Activated CD4-positive, CD25-positive, alpha-beta regulatory T cell treated with anti-CD3 and anti-CD28 coated beads, Interleukin-2, amount 50 U/mL, for 16 hours (primary cell): ENCODE measurements at regions not wholly inside any gene's neighbourhood (a gene's known extent, or its start where the extent isn't known, plus 50 kb on each side); places are given as distances from the start of the nearest gene placed in this dataset.
"Not testable (repeated sequence)": the region's sequence is repeated elsewhere in the genome, so short reads cannot be mapped to it uniquely, and the experiment has no call there.

ENCODE experiments used
- DNase-seq: peaks from one replicate; pipeline ENCODE4 v3.0.0-alpha.2; 2020; ENCODE audit warnings: low read depth, low spot score

DNA sequence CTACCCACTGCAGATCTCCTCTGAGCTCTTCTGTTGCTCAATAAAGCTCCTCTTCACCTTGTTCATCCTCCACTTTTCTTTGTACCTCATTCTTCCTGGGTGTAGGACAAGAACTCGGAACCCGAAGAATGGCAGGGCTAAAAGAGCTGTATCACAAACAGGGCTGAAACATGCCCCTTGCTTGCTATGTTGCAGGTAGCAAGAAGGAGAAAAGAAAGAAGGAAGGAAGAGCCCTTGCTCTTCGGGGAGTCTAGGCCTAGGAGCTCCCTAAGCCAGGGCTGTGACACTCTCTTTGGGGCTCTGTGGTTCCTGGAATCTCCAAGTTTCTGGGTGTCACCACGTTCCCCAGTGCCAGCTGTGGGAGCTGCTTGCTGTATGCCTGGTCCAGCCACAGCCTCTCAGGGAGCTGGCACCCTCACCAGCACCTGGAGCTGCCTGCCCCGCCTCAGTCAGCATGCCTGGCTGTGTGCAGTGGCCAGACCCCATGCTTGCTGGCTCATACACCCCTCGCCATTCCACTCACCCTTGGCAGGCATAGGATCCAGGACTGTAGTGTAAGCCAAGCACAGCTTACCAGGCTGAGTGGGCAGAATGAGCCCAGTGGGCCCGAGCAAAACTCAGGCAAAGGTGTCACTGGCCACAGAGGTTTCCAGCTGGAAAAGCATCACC, 274.8 kb upstream of the ADRA1B start:
- DNase-seq, result no peak

DNA sequence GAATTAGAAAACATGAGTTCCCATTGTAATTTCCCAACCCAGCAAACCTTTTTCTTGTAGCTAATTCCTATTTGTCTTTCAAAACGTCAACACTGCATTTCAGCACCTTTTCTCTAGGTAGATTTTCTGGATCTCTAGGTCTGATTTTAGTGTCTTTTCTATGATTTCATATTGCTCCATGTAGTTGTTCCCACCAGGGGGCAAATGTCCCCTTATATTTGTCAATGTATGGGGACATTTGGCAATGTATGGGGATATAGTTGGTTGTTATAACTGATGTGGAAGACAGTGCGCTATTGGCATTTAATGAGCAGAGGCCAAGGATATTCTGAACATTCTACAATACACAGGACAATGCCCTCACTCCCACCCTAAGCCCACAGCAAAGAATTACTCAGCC, 273.9 kb upstream of the ADRA1B start:
- DNase-seq, result no peak

DNA sequence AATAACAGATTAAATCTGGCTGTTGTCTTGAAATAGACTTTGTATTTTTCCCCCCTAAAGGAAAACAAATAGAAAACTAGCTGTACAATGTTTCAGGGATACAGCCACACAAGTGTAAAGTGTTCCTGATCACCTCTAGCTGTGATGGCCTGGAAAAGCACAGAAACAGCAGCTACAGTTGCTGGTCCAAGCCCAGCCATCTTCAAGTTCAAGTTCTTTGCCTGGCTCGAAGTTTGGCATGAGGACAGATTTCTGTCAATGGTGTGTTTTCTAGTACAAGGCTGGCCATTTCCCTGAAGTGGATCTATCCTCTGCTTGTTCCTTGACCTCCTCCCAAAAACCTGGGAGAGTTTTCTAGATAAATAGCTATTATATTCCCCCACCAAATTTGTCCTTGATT, 272.2 kb upstream of the ADRA1B start:
- DNase-seq, result no peak

DNA sequence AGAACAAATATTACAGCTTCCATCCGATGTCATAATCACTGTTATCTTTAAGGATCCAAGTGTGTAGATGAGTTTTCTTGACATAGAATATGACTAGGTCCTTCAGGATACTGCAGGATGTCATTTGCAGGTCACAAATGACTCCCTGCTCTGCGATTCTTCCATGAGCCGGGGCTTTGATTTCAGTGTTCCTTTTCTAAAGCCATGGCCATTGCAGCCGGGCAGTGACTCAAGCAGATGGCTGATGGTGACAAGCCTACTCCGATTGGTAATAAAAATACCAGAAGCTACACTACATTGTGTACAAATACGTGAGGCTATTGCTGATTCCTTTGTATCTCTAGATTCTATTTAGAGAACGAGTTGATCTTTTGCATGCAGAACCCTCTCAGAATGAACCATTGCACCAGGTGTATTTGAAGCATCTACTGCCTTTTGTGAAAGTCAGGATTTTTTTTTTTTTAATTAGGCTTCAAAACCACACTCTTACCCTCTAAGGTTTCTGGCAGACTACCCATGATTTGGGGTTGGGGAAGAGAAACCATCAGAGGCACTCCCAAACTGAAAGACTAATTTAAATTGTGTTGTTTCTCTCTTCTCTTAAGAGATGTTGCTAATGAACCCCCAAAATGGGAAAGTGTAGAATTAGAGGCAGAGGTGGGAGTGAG, 271.0 kb upstream of the ADRA1B start:
- no peak for DNase-seq

DNA sequence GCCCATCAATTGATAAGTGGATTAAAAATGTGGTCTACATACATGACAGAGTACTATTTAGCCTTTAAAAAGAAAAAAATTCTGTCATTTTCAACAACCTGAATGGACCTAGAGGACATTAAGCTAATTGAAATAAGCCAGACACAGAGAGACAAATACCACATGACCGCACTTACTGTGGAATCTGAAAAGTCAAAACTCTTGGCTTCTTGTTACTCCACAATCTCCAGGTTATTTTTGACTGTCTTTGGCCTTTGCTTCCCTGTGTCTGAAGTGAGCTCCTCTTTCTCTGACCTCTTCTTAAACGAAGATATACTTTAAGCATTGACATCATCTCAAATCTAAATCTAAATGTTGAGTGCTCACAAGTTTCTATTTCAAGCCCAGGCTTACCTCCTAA, 265.5 kb upstream of the ADRA1B start:
- no peak for DNase-seq

DNA sequence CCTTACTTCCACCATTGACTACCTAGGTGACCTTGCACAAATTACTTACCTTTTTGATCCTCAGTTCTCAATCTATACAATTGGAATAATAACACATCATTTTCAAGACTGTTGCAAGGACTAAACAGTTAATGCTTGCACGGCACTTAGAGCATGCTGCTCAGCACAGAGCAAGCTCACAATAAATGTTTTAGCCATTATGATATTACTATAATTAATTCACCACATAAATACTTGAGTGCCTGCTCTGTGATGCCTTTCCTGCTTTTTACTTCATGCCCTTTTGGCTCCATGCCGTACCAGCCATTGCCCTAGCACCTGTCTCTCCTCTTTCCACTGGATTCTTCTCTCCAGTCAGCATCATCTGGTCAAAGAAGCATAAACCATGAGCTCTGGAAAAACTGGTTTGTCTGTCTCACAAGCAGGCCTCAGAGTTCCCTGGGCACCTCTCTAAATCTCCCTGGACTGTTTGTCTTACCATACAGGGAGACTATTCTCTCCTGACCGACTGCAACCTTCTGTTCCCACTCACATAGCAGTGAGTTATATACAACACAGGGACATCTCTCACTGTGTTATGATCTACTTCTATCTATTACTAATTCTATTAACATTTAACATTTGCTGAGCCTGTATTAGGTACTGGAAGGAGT, 260.4 kb upstream of the ADRA1B start:
- DNase-seq, result no peak

DNA sequence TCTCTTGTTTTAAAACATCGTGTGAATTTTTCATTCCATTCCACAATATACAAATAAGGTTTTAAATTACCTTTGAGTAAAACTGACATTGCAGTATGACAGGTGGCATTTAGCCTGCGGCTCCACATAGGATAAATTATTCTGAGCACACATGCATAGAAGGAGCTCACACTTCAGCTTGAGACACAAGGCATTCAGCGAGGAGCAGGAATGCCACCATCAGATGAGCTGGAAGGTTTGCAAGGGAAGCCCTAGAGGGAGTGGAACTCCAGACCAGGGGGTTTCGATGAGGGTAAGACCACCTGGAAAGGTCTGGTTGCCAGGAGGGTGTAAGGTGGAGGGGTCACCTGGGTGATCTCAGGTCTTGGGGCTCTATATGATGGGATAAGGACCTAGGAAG, 259.0 kb upstream of the ADRA1B start:
- DNase-seq, result no peak

DNA sequence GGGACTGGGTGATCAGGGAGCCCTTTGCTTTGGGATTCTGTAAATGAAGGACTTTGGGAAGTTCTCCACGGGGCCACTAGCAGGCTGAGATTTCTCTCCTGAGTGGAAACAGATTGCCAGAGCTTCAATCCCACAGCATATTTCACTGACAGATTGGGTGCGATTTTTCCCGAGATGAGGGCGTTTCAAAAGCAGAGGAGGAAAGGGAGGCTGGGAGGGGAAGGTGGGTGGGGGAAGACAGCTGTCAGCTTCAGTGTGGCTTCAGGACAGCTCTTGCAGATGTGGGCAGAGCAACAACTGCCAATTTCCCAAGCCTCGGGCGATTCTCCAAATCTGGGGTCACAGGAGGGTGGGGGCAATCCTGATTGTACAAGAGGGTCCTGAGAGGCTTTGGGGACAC, 258.5 kb upstream of the ADRA1B start:
- DNase-seq, result no peak

DNA sequence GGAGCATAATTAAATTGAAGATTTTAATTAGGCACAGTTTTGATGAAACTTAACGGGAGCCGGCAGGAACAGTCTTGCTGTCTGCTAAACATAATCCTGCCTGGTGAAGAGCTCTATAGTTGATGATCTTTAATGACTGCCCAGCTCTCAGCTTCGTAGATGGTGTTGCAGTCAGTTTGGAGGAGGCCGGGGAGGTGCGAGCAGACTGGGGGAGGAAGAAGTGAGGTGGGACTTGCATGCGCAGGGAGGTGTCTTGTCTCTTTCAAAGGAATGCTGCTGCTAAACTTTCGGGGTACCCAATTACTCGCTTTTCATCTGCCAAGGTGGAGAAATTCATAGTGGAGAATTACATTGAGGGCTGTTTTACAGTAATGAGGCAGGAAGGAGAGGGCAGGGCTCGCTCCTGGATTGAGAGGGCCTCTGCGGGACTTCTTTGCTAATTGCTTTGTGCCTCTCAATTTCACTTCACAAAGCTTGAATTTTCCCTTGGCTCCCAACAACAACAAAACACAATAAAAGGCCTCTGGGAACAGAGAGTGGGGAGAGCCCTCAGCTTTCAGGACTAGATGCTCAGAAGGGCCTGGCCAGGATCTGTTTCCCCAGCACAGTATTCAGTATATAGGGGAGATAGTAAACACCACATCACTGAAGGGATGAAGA, 257.9 kb upstream of the ADRA1B start:
- no peak for DNase-seq

DNA sequence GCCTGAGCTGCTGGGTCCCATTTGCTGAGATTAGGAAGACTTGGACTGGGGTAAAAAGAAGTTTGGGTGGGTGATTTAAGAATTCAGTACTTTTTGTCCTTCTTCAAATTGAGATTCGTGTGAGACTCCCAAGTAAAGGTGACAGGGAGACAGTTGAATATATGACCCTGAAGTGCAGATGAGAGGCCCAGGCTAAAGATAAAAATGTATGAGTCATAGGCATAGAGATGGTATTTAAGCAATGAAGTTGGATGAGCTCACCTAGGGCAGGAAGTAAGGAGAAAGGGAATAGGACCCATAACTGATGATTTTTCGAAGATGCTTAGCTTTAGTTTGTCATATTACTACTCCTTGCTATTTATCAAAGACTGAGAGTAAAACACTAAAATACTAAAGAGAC, 255.9 kb upstream of the ADRA1B start:
- DNase-seq, result no peak

DNA sequence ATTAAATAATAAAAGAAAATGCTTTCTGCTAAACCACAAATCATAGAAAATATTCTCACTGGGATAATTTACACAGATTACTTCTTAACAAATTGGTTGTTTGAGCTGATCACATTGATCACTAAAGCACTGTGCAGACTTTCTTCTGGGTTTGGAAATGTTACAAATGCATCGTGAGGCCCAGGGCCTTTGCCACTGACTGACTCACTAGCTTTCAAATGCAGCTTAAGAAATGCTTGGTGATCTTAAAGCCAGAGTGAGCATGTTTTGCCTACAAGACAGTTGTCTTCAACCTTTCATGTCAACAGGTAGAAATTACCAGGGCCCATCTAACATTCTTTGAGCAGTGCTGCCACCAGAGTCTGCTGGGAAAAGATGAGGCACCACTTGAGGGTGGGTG, 252.3 kb upstream of the ADRA1B start:
- no peak for DNase-seq

DNA sequence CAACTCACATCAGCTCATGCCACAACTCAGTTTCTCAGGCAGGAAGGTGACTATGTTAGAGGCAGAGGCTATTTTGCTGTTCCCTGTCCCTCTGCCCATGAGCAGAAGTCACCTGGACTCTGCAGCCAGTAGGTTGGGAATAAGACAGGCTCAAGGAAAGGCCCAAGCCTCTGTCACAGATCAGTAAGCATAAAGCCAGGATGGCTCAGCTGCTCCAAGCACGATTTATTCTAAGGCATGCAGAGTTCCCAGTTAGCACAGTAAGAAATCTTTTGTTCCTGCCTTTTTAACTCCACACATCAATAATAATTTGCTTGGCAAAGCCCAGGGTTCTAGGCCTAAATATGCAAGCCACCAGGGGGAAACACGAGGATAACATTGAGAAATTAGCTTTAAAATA, 249.0 kb upstream of the ADRA1B start:
- DNase-seq, result no peak

DNA sequence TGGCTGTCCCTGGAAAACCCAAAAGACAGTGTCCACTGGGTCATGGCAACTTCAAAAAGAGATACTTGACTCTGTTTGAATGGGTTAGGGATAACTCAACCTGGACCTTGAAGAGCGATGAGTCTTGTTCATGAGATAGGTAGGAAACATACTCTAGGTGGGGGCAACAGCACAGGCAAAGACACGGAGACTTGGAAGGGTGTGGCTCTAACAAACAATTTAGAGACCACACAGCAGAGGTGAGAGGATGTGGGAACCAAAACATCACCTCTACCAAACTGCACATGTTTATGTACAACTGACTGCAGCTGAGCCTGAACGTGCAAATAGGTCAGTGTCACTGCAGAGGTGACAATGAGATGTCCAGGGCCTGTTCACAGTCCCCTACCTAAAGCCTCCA, 247.7 kb upstream of the ADRA1B start:
- no peak for DNase-seq

DNA sequence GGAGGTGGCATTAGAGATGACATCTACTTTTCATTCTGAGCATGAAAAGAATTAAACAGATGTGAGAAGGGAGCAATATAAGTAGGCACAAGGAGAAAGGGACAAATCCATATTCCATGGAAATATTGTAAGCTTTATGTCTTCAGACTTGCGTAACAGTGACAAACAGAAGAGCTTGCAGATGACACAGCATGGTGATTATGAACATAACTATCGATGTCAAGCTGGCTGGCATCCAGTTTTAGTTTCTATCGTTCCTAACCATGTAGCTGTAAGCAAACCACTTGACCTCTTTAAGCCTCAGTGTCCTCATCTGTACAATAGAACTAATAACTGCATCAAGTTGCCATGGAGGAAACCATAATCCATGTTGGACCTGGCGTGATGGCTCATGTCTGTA, 246.7 kb upstream of the ADRA1B start:
- DNase-seq, result no peak

DNA sequence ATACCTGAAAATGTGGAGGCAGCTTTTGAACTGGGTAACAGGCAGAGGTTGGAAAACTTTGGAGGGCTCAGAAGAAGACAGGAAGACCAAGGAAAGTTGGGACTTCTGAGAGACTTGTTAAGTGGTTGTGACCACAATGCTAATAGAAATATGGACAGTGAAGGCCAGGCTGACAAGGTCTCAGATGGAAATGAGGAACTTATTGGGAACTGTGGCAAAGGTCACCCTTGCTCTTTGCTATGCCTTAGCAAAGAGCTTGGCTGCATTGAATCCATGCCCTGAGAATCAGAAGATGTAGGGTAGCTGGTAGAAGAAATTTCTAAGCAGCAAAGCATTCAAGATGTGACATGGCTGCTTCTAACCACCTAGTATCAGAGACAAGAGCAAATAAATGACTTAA, 244.4 kb upstream of the ADRA1B start:
- DNase-seq, result no peak

DNA sequence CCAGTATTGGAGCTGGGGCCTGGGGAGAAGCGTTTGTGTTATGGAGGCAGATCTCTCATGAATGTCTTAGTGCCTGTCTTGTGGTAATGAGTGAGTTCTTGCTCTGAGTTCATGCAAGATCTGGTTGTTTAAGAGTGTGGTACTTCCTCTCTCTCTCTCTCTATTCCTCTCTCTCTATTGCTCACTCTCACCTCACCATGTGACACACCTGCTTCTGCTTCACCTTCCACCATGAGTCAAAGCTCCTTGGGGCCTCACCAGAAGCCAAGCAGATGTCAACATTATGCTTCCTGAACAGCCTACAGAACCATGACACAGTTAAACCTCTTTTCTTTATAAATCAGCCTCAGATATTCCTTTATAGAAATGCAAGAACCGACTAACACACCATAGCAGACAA, 242.7 kb upstream of the ADRA1B start:
- no peak for DNase-seq

DNA sequence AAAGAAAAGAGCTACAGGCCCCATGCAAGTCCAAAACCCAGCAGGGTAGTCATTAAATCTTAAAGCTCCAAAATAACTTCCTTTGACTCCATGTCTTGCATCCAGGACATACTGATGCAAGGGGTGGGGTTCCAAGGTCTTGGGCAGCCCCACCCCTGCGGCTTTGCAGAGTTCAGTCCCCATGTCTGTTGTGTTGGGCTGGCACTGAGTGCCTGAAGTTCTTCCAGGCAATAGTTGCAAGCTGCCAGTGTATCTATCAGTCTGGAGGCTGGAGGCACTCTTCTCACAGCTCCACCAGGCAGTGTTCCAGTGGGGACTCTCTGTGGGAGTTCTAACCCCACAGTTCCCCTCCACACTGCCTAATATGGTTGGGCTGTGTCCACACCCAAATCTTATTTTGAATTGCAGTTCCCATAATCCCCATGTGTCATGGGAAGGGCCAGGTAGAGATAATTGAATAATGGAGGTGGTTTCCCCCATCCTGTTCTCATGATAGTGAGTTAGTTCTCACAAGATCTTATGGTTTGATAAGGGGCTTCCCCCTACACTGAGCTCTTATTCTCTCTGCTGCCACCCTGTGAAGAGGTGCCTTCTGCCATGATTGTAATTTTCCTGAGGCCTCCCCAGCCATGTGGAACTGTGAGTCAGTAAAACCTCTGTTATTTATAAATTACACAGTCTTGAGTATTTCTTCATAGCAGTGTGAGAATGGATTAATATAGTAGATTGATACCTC, 237.5 kb upstream of the ADRA1B start:
- DNase-seq, result no peak

DNA sequence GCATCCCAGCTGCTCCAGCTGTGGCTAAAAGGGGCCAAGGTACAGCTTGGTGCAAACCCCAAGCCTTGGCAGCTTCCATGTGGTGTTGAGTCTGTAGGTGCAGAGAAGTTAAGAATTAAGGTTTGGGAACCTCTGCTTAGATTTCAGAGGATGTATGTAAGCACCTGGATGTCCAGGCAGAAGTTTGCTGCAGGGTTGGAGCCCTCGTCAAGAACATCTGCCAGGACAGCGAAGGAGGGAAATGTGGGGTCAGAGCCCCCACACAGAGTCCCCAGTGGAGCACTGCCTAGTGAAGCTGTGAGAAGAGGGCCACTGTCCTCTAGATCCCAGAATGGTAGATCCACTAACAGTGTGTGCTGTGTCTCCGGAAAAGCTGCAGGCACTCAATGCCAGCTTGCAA, 236.2 kb upstream of the ADRA1B start:
- DNase-seq, result no peak

DNA sequence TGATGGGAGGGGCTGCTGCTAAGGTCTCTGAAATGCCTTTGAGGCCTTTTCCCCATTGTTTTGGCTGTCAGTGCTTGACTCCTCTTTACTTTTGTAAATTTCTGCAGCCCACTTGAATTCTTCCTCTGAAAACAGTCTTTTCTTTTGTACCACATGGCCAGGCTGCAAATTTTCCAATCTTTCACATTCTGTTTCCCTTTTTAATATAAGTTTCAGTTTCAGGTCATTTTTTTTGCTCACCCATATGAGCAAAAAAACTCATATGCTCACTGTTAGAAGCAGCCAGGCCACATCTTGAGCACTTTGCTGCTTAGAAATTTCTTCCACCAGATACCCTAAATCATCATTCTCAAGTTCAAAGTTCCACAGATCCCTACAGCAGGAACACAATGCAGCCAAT, 234.6 kb upstream of the ADRA1B start:
- no peak for DNase-seq

DNA sequence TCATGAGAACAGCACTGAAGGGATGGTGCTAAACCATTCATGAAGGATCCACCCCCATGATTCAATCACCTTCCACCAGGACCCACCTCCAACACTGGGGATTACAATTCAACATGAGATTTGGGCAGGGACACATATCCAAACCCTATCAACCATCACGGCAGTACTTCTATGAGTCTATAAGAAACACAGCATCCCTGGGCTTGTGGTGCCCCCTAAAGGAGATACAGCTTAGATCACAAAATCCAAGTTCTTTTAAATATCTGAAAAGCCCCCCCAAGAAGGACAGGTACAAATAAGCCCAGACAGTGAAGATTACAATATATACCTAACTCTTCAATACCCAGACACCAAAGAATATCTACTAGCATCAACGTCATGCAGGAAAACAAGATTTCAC, 233.7 kb upstream of the ADRA1B start:
- no peak for DNase-seq

DNA sequence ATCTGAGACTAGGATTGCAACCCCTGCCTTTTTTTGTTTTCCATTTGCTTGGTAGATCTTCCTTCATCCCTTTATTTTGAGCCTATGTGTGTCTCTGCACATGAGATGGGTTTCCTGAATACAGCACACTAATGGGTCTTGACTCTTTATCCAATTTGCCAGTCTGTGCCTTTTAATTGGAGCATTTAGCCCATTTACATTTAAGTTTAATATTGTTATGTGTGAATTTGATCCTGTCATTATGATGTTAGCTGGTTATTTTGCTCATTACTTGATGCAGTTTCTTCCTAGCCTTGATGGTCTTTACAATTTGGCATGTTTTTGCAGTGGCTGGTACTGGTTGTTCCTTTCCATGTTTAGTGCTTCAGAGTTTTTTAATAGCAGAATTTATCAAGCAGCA, 228.4 kb upstream of the ADRA1B start:
- not testable (repeated sequence) for DNase-seq

DNA sequence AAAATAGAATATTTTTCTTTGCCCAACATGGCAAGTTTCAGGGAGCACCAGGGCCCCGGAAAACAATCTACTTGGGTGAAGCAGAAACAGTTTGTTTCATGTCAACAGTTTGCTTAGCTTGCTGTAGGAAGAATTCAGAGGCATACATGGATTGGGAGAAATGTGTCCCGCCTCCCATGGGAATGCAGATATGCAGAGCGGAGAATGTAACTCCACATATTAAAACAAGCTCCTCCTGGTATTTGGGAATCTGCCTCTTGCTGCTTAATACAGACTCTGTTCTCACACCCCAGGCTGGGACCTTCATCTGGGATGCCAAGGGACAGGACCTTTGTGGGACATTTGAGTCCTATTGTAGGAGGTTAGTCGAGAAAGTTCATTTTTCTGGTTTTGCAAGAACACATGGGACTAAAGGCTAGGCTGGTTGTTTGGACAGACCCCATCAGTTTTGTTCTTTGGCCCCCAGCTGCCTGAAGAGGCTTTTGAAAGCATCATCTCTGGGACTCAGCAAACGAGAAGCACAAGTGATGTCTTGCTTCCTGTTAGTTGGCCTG, 220.5 kb upstream of the ADRA1B start:
- no peak for DNase-seq
